Lung (tissue), 11 donors: ENCODE measurements at regions not wholly inside any gene's neighbourhood (a gene's known extent, or its start where the extent isn't known, plus 50 kb on each side); places are given as distances from the start of the nearest gene placed in this dataset.

Experiments used
- ATAC-seq: fragments of 200-7000 bp; cut with Tn5 transposase; one replicate; pipeline ENCODE4 v1.9.1; 2020; ENCODE audit warnings: moderate number of reproducible peaks; ENCODE audit not compliant: insufficient read depth, low FRiP score
- DNase-seq, 3 donors: peaks; one replicate each; pipeline ENCODE4 v3.0.0-alpha.2; 2013 to 2017
- H3K27ac ChIP-seq, 2 donors: one replicate each; pipeline ENCODE4 v1.5.1; 2013; ENCODE audit warnings: mild to moderate bottlenecking in 2 of 2, moderate library complexity in 2 of 2, control low read depth in 1 of 2, inconsistent platforms in 1 of 2, low read depth in 1 of 2, low read length in 1 of 2
- H3K27me3 ChIP-seq, 3 donors: one replicate each; pipeline ENCODE4 v1.5.1; 2013; ENCODE audit warnings: low read length in 2 of 3; ENCODE audit not compliant: control insufficient read depth in 3 of 3, insufficient read depth in 3 of 3
- H3K36me3 ChIP-seq, 4 donors: one replicate each; pipeline ENCODE4 v1.5.1; 2013; ENCODE audit warnings: low read length in 4 of 4, mild to moderate bottlenecking in 1 of 4, moderate library complexity in 1 of 4; ENCODE audit not compliant: control insufficient read depth in 4 of 4, insufficient read depth in 4 of 4
- H3K4me1 ChIP-seq, 5 donors: one replicate each; pipeline ENCODE4 v1.5.1; 2013; ENCODE audit warnings: low read length in 5 of 5, mild to moderate bottlenecking in 2 of 5, moderate library complexity in 1 of 5; ENCODE audit not compliant: control insufficient read depth in 5 of 5, insufficient read depth in 5 of 5
- H3K4me3 ChIP-seq: one replicate; pipeline ENCODE4 v1.5.1; 2013; ENCODE audit warnings: mild to moderate bottlenecking, control low read depth, moderate library complexity
- H3K9ac ChIP-seq, 2 donors: one replicate each; pipeline ENCODE4 v1.5.1; 2013; ENCODE audit warnings: low read length in 2 of 2, control low read depth in 1 of 2; ENCODE audit not compliant: insufficient read depth in 1 of 2
- H3K9me3 ChIP-seq, 4 donors: one replicate each; pipeline ENCODE4 v1.5.1; 2013; ENCODE audit warnings: low read length in 3 of 4, mild to moderate bottlenecking in 1 of 4, moderate library complexity in 1 of 4; ENCODE audit not compliant: control insufficient read depth in 4 of 4, insufficient read depth in 3 of 4
- CTCF ChIP-seq: IDR thresholded peaks from 2 replicates; pipeline ENCODE4 v1.5.1; 2012; ENCODE audit warnings: mild to moderate bottlenecking; ENCODE audit errors: control extremely low read depth, extremely low read depth
- WGBS, 2 donors: extraction: QIAGEN DNeasy Blood & Tissue Kit; methylation state at CpG; one replicate each; pipeline ENCODE4 v1.1.7; 2013; 5-methylcytosine and 5-hydroxymethylcytosine counted together
- donor health status: control.
- donor health status: control.
- donor health status: Bipolar disorder and iron deficiency.
- donor health status: healthy.
- donor health status: DM: yes; HTN: yes; CAD: no.

DNA sequence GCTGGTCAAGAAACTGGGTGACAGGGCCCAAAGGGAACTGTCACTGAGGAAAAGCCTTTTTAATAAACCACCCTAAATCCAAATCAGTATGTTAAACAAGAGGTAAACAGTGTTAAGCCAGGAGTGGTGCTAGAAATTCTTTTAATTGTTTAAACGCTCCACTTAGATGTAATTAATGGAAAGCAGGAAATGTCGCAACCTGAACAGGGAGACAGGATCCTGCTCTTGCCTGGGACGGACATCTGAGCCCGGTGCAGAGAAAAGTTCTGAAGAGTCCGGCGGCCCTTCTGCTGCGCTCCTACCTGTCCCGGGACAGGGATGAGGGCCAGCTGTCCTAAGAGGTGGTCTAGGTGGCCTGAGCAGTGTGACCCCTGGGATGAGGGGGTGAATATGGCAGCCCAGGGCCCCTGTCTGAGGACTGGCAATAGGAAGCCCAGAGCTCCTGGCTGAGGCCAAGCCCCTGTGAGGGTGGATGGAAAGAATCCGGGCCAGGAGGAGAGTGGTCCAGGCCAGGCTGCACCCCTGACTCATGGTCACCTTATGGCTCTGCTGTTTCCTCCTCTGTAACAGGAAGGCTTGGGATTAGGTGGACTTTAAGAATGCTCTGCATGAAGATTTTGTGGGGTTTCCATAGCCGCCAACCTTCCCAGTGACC lies 112.8 kb upstream of the GJB6 start:
- TF ChIP-seq CTCF, result no peak
- no peaks in the 10 kb centered on the region for H3K27me3 ChIP-seq
- peak; percentile 19 for ATAC-seq
- DNase-seq, result no peak
- no peak overlapping the region for H3K4me3 ChIP-seq
- peaks cover 0 to 7% (median 0%) of the 10 kb centered on the region in 4 donors for H3K9me3 ChIP-seq
- 49 to 56% methylated on average over 10 of the region's 10 CpGs for WGBS, 2 donors
- peaks cover 0 to 7% (median under 1%) of the 10 kb centered on the region in 5 donors for H3K4me1 ChIP-seq
- no peak overlapping the region for H3K27ac ChIP-seq
- H3K9ac ChIP-seq, result no peak overlapping the region
- no peaks in the 10 kb centered on the region for H3K36me3 ChIP-seq

- H3K9ac ChIP-seq, result no peak overlapping the region
- no peak overlapping the region for H3K27ac ChIP-seq
- no peak for ATAC-seq
- peaks cover 0 to 7% (median 0%) of the 10 kb centered on the region in 4 donors for H3K9me3 ChIP-seq
- H3K4me1 ChIP-seq, result peaks cover 0 to 2% (median 0%) of the 10 kb centered on the region in 5 donors
- H3K27me3 ChIP-seq, result no peaks in the 10 kb centered on the region
- H3K4me3 ChIP-seq, result no peak overlapping the region
- TF ChIP-seq CTCF, result no peak
- H3K36me3 ChIP-seq, result no peaks in the 10 kb centered on the region
- DNase-seq, result no peak
- 93 to 95% methylated on average over 3 of the region's 3 CpGs for WGBS, 2 donors
Observed at GRCh38 chr13:20342311-20342710, 110.2 kb upstream of the GJB6 start.

DNA sequence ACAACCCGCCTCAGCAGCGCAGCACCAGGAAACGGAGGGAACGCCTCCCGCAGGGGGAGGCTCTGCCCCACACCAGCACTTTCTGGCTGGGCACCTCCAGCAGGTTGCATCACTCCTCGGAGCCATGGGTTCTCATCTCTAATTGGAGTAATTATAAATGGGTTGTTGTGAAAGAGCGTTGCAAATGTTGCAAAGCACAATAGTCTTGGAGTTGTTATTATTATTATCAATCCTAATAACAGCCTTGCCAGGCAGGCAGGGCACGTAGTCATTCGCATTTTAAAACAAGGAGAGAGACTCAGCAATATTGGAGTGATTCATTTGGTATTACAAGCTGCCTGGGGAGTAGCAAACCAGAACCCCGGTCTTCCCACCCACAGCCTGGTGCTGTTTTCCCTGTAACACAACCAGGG lies 108.6 kb upstream of the GJB6 start:
- Histone ChIP-seq H3K27me3 (no peaks in the 10 kb centered on the region), H3K4me1 (peaks cover 0 to 2% (median 0%) of the 10 kb centered on the region in 5 donors), H3K9ac (no peak overlapping the region), H3K4me3 (no peak overlapping the region), H3K27ac (no peak overlapping the region), H3K36me3 (no peaks in the 10 kb centered on the region), H3K9me3 (peaks cover 0 to 7% (median 0%) of the 10 kb centered on the region in 4 donors)
- peak; percentile 16 for ATAC-seq
- DNase-seq, result no peak
- no peak for TF ChIP-seq CTCF
- 44 to 54% methylated on average over 10 of the region's 10 CpGs for WGBS, 2 donors
